H1 (cell line): ENCODE measurements at regions not wholly inside any gene's neighbourhood (a gene's known extent, or its start where the extent isn't known, plus 50 kb on each side); places are given as distances from the start of the nearest gene placed in this dataset.
A peak's percentile ranks its signal among the peaks of the same experiment; 100 is the strongest.

Experiments used
- ASH2L ChIP-seq: fragments of 200-600, 300-600 bp; sonication (generic); IDR thresholded peaks from one replicate; pipeline ENCODE4 v1.7.1; 2017; ENCODE audit warnings: low read length
- CBX5 ChIP-seq: fragments of 300-800, 300-1000 bp; sonication (generic); IDR thresholded peaks from 2 replicates; pipeline ENCODE4 v1.7.1; 2016; ENCODE audit warnings: antibody characterized with exemption, low read length, low read depth
- EP300 ChIP-seq, 2 experiments: IDR thresholded peaks; 1 replicate in 1 of 2; 2 replicates in 1 of 2; pipeline ENCODE4 v1.6.1; 2011 to 2012; ENCODE audit warnings: low read depth in 2 of 2, low read length in 2 of 2, mild to moderate bottlenecking in 2 of 2, borderline replicate concordance in 1 of 2, inconsistent platforms in 1 of 2, moderate library complexity in 1 of 2
- HDAC6 ChIP-seq: IDR thresholded peaks from one replicate; pipeline ENCODE4 v1.7.1; 2012; ENCODE audit warnings: low read depth, mild to moderate bottlenecking, inconsistent platforms, low read length, moderate library complexity
- RAD21 ChIP-seq, 2 experiments: IDR thresholded peaks in 1 of 2; conservative IDR thresholded peaks in 1 of 2; 2 replicates each; pipeline ENCODE4 v1.6.1; 2011; ENCODE audit warnings: low read depth in 2 of 2, low read length in 2 of 2, improper control_type of control experiment in 1 of 2, inconsistent platforms in 1 of 2, mild to moderate bottlenecking in 1 of 2, moderate library complexity in 1 of 2
- RBBP5 ChIP-seq: IDR thresholded peaks from 2 replicates; pipeline ENCODE4 v1.7.1; 2012; ENCODE audit warnings: low read depth, mild to moderate bottlenecking, inconsistent platforms, low read length, moderate library complexity, borderline replicate concordance
- RXRA ChIP-seq: IDR thresholded peaks from 2 replicates; pipeline ENCODE4 v1.6.1; 2011; ENCODE audit warnings: low read depth, mild to moderate bottlenecking, low read length, moderate library complexity; ENCODE audit not compliant: insufficient read depth

DNA sequence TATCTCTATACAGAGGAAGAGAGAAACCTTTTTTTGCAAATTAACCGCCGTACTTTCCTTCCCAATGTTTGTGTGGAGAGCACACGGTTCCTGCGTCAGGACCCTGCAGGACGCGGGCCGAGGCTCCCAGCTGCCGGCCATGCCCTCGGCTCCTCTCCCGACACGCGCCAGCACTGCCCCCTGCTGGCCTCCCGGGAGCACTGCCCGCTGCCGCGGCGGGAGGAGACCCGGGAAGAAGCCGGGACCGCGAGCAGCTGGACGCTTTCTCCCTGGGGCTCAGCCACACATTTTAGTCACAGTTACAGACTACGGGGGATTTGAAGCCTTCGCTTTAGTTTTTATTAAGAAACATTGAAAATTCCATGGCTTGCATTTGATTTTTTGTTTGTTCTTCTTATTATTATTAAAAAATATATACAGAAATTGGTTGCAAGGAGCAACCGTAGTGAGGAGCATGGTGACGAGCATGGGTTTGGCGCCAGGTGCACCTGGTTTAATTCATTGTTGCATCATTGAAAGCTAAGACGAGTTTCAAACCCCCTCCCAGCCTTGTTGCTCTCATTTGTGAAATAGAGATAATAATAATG lies 401.2 kb downstream of the GALR1 start (continued):
- TF ChIP-seq CBX5 (no peak), RAD21 (IDR thresholded peaks at IDR 0.05 in 1 of 2, conservative IDR thresholded peaks at IDR 0.05 in 1 of 2; ENCODE audit: low read depth in 2 of 2, low read length in 2 of 2) (peak; percentile 96 to 98), ASH2L (no peak), HDAC6 (no peak), RBBP5 (no peak), EP300 (IDR thresholded peaks at IDR 0.05; ENCODE audit: borderline replicate concordance in 1 of 2, low read depth in 2 of 2, low read length in 2 of 2) (0 out of 3 replicates have a peak, but pooled peaks of 1 of the 2 experiments have one; percentile 29), RXRA (no peak)
